ENCODE measurements at regions not wholly inside any gene's neighbourhood (a gene's known extent, or its start where the extent isn't known, plus 50 kb on each side); places are given as distances from the start of the nearest gene placed in this dataset.

- peak; percentile 62; the same call in 1 of the 2 replicates for TF ChIP-seq NCOA2 (CRISPR knock-in tag; IDR thresholded peaks at IDR 0.05)
- no peak for TF ChIP-seq ZBTB3 (CRISPR knock-in tag; IDR thresholded peaks at IDR 0.05; ENCODE audit: borderline replicate concordance, low read depth)
- TF ChIP-seq CEBPG (CRISPR knock-in tag; IDR thresholded peaks at IDR 0.05): 0 out of 2 replicates have a peak, but pooled peaks have one; percentile 23
- peak; percentile 75; the same call in 1 of the 2 replicates for TF ChIP-seq FOXJ3 (CRISPR knock-in tag; IDR thresholded peaks at IDR 0.05; ENCODE audit: borderline replicate concordance)
- no peak for TF ChIP-seq AGO2 (optimal IDR thresholded peaks at IDR 0.05; ENCODE audit: low read depth, low read length)
- no peak for TF ChIP-seq MEIS2 (CRISPR knock-in tag; IDR thresholded peaks at IDR 0.05)
- TF ChIP-seq ZZZ3 (CRISPR knock-in tag; IDR thresholded peaks at IDR 0.05; ENCODE audit: borderline replicate concordance): no peak
- TF ChIP-seq NFE2 (CRISPR knock-in tag; IDR thresholded peaks at IDR 0.05): no peak
- TF ChIP-seq MLXIP (CRISPR knock-in tag; IDR thresholded peaks at IDR 0.05; ENCODE audit: borderline replicate concordance): peak; percentile 71; the same call in 1 of the 2 replicates
- peak; percentile 70 for TF ChIP-seq BCL6 (CRISPR knock-in tag; IDR thresholded peaks at IDR 0.05)
- TF ChIP-seq ZNF12 (CRISPR knock-in tag; IDR thresholded peaks at IDR 0.05): peak; percentile 91
- TF ChIP-seq ATF4 (CRISPR knock-in tag; IDR thresholded peaks at IDR 0.05): 0 out of 4 replicates have a peak, but pooled peaks of 1 of the 2 experiments have one; percentile 30
- peak; percentile 86 for TF ChIP-seq FOXA3 (CRISPR knock-in tag; IDR thresholded peaks at IDR 0.05)
- TF ChIP-seq NR2F6 (IDR thresholded peaks at IDR 0.05): no peak
- 0 out of 2 replicates have a peak, but pooled peaks have one; percentile 25 for TF ChIP-seq NR2F6 (CRISPR knock-in tag; IDR thresholded peaks at IDR 0.05)
- TF ChIP-seq ZSCAN25 (CRISPR knock-in tag; IDR thresholded peaks at IDR 0.05): no peak
- TF ChIP-seq KAT7 (CRISPR knock-in tag; IDR thresholded peaks at IDR 0.05; ENCODE audit: borderline replicate concordance): no peak
- TF ChIP-seq HNF4G (IDR thresholded peaks at IDR 0.05; ENCODE audit: borderline replicate concordance, low read depth, low read length): no peak
- no peak for TF ChIP-seq HNF4G (CRISPR knock-in tag; IDR thresholded peaks at IDR 0.05; ENCODE audit: borderline replicate concordance, low read depth)
- TF ChIP-seq GATAD2A (CRISPR knock-in tag; IDR thresholded peaks at IDR 0.05): peak; percentile 72
- no peak; the same call in 1 of the 2 replicates for TF ChIP-seq PATZ1 (CRISPR knock-in tag; IDR thresholded peaks at IDR 0.05)
- TF ChIP-seq SP1 (IDR thresholded peaks at IDR 0.05): no peak
- TF ChIP-seq SP1 (CRISPR knock-in tag; IDR thresholded peaks at IDR 0.05): no peak
These were observed 320.5 kb upstream of the IGFBP7 start (continued) for GRCh38 chr4:57430726-57431125.

All from HepG2 (cell line).